ENCODE measurements at regions not wholly inside any gene's neighbourhood (a gene's known extent, or its start where the extent isn't known, plus 50 kb on each side); places are given as distances from the start of the nearest gene placed in this dataset.

- Mint-ChIP-seq H3K27me3 (ENCODE audit: low read depth) (peaks cover 23% of the 10 kb centered on the region), H3K9me3 (peaks cover 7% of the 10 kb centered on the region), H3K4me1 (no peaks in the 10 kb centered on the region), H3K4me3 (no peak overlapping the region), H3K27ac (no peak overlapping the region), H3K36me3 (no peaks in the 10 kb centered on the region)
- TF ChIP-seq, protein P1, sequence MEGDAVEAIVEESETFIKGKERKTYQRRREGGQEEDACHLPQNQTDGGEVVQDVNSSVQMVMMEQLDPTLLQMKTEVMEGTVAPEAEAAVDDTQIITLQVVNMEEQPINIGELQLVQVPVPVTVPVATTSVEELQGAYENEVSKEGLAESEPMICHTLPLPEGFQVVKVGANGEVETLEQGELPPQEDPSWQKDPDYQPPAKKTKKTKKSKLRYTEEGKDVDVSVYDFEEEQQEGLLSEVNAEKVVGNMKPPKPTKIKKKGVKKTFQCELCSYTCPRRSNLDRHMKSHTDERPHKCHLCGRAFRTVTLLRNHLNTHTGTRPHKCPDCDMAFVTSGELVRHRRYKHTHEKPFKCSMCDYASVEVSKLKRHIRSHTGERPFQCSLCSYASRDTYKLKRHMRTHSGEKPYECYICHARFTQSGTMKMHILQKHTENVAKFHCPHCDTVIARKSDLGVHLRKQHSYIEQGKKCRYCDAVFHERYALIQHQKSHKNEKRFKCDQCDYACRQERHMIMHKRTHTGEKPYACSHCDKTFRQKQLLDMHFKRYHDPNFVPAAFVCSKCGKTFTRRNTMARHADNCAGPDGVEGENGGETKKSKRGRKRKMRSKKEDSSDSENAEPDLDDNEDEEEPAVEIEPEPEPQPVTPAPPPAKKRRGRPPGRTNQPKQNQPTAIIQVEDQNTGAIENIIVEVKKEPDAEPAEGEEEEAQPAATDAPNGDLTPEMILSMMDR (IDR thresholded peaks at IDR 0.05; ENCODE audit: unreplicated experiment): no peak
- no peak for DNase-seq (ENCODE audit: low spot score in 2 of 2, unreplicated experiment in 2 of 2)
Observed at GRCh38 chr10:61547297-61547696, 94.1 kb upstream of the TMEM26 start.

- no peak overlapping the region for H3K4me3 Mint-ChIP-seq
- no peak overlapping the region for H3K27ac Mint-ChIP-seq
- TF ChIP-seq, protein P1 (IDR thresholded peaks at IDR 0.05; ENCODE audit: unreplicated experiment): no peak
- peaks cover 3% of the 10 kb centered on the region for H3K9me3 Mint-ChIP-seq
- H3K36me3 Mint-ChIP-seq: no peaks in the 10 kb centered on the region
- DNase-seq (ENCODE audit: low spot score in 2 of 2, unreplicated experiment in 2 of 2): no peak
- no peaks in the 10 kb centered on the region for H3K4me1 Mint-ChIP-seq
- H3K27me3 Mint-ChIP-seq (ENCODE audit: low read depth): peaks cover 25% of the 10 kb centered on the region
Observed at GRCh38 chr10:61545170-61545569, 92.0 kb upstream of the TMEM26 start.

- H3K27ac Mint-ChIP-seq: no peak overlapping the region
- H3K4me1 Mint-ChIP-seq: no peaks in the 10 kb centered on the region
- H3K27me3 Mint-ChIP-seq (ENCODE audit: low read depth): peaks cover 25% of the 10 kb centered on the region
- peaks cover 5% of the 10 kb centered on the region for H3K9me3 Mint-ChIP-seq
- no peak for DNase-seq (ENCODE audit: low spot score in 2 of 2, unreplicated experiment in 2 of 2)
- TF ChIP-seq, protein P1 (IDR thresholded peaks at IDR 0.05; ENCODE audit: unreplicated experiment): no peak
- no peak overlapping the region for H3K4me3 Mint-ChIP-seq
- H3K36me3 Mint-ChIP-seq: no peaks in the 10 kb centered on the region
Observed at GRCh38 chr10:61543831-61544230, 90.7 kb upstream of the TMEM26 start.

DNA sequence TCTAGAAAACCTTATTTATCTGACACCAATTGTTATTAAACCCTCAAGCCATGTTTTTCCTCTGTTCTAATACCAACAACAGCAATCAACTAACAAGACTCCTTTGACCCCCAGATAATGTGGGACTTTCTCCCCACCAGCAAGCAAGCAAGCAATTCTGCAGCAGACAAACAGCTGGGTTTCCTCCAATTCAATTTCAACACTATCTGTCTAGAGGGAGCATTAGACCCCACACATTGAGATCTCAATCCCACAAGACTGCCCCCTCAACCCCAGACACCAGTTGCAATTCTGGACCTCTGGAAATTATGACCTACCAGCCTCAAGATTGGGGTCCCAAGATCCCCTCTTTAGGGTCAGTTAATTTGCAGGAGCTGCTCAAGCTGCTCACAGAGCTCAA is 89.4 kb upstream of the TMEM26 start:
- peaks cover 25% of the 10 kb centered on the region for H3K27me3 Mint-ChIP-seq (ENCODE audit: low read depth)
- DNase-seq (ENCODE audit: low spot score in 2 of 2, unreplicated experiment in 2 of 2): no peak
- H3K4me3 Mint-ChIP-seq: no peak overlapping the region
- H3K9me3 Mint-ChIP-seq: peaks cover 5% of the 10 kb centered on the region
- no peaks in the 10 kb centered on the region for H3K4me1 Mint-ChIP-seq
- H3K36me3 Mint-ChIP-seq: no peaks in the 10 kb centered on the region
- TF ChIP-seq, protein P1 (IDR thresholded peaks at IDR 0.05; ENCODE audit: unreplicated experiment): no peak
- no peak overlapping the region for H3K27ac Mint-ChIP-seq

DNA sequence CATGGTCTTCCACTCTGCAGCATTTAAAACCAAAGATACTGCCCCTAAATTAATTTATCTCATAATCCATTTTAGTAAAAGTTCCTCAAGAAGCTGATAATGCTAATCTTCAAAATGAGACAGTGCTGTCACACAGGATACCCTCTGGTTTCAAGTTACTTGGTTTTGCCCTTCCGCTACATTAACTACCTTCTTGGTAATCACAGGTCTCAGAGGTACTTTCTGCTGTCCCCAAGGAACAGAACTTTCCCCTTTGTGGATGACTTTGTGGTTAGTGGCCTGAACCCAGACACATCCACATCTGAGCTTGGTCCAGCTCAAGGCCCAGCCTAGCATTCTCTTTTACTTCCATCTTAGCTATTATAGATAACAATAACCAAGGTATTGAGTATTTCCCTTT is 88.8 kb upstream of the TMEM26 start:
- H3K9me3 Mint-ChIP-seq: peaks cover 8% of the 10 kb centered on the region
- no peak overlapping the region for H3K27ac Mint-ChIP-seq
- H3K36me3 Mint-ChIP-seq: no peaks in the 10 kb centered on the region
- no peaks in the 10 kb centered on the region for H3K4me1 Mint-ChIP-seq
- no peak overlapping the region for H3K4me3 Mint-ChIP-seq
- TF ChIP-seq, protein P1 (IDR thresholded peaks at IDR 0.05; ENCODE audit: unreplicated experiment): no peak
- peaks cover 25% of the 10 kb centered on the region for H3K27me3 Mint-ChIP-seq (ENCODE audit: low read depth)
- DNase-seq (ENCODE audit: low spot score in 2 of 2, unreplicated experiment in 2 of 2): no peak

- no peak for DNase-seq (ENCODE audit: low spot score in 2 of 2, unreplicated experiment in 2 of 2)
- Mint-ChIP-seq H3K27ac (no peak overlapping the region), H3K36me3 (no peaks in the 10 kb centered on the region), H3K4me1 (no peaks in the 10 kb centered on the region), H3K9me3 (peaks cover 16% of the 10 kb centered on the region), H3K27me3 (ENCODE audit: low read depth) (peaks cover 20% of the 10 kb centered on the region), H3K4me3 (no peak overlapping the region)
- TF ChIP-seq, protein P1 (IDR thresholded peaks at IDR 0.05; ENCODE audit: unreplicated experiment): no peak
Observed at GRCh38 chr10:61539876-61540275, 86.7 kb upstream of the TMEM26 start.
